Hematopoietic multipotent progenitor cell treated with erythropoietin and hydrocortisone succinate and interleukin-3 and kit ligand, for 6 days (in vitro differentiated cells): ENCODE measurements at regions not wholly inside any gene's neighbourhood (a gene's known extent, or its start where the extent isn't known, plus 50 kb on each side); places are given as distances from the start of the nearest gene placed in this dataset.
"Not testable (repeated sequence)": the region's sequence is repeated elsewhere in the genome, so short reads cannot be mapped to it uniquely, and the experiment has no call there.

Source experiments
- DNase-seq: peaks from one replicate; pipeline ENCODE4 v3.0.0-alpha.2; 2015

DNA sequence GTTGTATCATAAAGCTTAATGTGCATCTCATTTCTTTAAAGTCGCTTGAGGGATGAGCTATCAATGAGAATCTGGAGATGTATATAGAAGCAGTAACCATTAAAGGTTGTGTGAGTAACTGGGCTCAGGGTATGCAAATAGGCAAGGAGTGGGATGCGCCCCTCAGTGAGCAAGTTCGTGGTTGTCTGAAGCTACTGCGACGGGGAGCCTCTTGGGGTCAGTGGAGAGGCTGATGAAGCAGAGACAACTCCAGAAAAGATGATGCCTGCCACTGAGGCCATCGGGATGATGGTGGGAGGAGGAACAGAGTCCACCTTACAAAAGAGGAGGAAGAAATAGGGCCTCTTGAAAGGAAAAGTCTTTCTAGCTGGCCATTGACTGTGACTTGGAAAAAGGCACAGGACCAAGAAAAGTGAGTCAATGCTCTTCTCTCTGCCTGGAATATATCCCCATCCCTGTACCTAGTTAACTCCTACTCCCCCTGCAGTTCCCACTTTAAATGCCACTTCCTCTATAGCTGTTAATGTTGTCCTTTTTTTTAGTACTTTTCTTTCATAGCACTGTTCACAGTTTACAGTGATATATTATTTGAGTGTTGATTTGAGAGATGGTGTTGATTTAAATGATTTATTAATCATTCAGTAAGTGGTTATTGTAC lies 51.4 kb upstream of the LSM6 start:
- DNase-seq = no peak

DNA sequence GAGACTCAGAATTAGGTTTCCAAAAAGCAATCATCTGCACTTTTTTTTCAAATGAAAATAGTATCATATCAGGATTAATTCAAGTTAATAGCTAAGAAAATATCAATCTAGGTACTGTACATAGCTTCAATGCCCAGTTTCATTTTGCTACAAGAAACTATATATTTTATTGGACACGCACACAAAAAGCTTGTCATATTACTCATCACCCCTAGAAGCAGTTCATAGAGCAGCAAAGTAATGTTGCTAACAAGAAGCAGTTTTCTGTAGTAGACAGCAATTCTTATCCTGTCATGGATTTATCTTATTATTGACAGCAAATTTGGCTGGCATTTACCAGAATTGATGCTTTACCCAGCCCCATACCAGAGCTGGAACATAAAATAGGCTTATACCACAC lies 52.3 kb upstream of the LSM6 start:
- DNase-seq = no peak

DNA sequence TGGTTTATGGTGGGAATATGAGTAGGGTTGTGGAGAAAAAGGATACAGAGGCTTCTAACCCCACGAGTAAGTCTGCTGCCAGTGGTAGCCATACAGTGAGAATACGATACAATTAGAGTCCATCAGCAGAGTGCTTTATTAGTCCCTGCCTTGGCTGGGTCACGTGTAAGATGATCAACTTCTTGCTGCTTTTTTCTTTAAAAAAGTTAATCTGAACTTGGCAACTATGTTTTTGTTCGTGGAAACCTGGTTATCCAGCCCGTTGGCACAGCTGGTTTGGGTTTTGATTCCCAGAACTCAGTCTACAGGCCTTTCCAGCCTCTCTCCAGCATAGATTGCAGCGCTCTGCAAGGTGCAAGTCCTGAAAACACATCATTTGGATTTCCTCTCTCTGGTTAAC lies 53.1 kb upstream of the LSM6 start:
- no peak for DNase-seq

DNA sequence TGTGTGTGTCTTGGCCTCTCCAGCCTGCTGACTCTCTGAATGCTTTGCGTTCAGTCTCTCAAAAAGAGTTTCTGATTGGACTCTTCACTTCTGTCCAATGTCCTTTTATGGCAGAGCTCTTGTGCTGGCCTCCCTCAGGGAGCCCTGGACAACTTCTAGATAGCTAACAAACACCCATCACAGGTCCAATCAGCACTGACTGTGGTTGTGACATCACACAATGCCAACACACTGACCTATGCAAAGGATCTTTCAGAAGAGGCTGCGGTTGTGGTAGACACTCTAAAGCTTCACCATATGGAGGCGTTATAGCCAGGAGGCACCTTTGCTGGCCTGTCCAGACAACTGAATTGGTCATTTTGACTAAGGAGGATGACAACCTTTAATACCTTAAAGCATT lies 53.8 kb upstream of the LSM6 start:
- DNase-seq = no peak

DNA sequence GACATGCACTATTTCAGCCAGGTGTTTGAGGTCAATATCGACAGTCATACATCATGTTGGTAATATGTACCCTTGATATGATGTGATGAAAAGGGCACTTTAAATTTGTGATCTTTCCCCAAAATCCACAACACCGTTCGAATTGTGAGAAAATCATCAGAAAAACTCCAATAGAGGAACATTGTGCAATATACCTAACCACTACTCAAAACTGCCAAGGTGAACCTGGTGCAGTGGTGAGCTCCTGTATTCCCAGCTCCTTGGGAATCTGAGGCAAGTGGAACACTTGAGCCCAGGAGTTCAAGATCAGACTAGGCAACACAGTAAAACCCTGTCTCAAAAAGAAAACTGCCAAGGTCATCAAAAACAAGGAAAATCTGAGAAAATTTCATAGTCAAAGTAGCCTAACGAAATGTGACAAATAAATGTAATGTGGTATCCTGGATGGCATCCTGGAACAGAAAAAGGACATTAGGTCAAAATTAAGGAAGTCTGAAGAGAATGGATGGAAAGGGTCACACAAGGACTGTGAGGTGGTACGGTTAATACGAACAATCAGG lies 55.6 kb upstream of the LSM6 start:
- no peak for DNase-seq

DNA sequence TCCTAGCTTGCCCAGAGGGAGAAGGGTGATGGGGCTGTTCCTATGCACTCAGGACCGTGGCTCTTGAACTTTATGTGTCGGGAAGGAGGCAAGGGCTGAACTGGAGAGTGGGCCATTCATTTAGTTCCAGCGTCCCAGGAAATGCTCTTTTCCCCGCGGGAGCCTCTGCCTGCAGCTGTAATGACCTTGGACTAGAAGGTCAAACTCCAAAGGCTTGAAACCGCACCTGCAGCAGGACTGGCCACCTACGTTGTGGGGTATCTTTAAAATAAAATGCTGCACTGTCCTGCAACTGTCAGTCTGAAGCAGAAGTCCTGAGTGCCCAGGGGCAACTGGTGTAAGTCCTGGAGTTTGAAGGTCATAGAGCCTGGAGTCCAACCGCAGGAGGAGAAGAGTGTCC lies 61.5 kb upstream of the LSM6 start:
- no peak for DNase-seq

DNA sequence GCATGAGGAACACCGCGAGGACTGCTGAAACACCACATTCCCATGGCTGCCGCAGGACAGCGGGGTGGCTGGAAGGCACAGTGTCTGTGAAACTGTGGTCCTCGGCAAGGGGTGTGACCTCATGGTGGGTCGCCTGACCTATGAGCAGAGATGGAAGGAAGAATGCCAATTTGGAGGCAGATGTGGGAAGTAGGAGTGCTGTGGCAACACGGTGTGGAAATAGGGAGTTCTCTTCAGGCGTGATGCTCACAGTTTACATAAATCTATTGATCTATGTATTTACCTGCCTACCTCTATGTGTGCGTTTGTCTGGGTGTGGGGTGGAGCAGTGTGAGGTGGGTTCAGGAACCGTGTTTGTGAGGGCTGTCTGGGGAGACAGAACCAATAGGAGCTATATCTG lies 62.3 kb upstream of the LSM6 start:
- DNase-seq = no peak

GRCh38 chr4:146112389-146112788 lies 63.1 kb upstream of the LSM6 start:
- no peak for DNase-seq

- no peak for DNase-seq
These were observed 64.5 kb upstream of the LSM6 start for GRCh38 chr4:146110871-146111485.

DNA sequence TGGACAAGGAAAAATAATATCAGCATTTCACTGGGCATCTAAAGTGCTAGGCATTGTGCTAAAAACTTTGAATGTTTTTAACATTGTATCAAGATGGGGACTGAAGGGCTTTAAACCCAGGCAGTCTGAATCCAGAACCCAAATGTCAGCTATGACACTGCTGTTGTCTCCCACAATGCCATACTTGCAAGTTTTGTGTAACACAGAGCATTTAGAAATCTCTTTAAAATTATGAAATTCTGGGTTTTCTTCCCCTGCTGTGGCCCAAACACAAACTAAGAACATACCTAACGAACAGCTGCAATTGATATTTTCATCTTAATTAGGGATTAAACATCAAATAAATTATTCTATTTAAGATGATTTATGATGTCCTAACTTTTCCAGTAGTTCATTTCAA lies 66.8 kb upstream of the LSM6 start:
- no peak for DNase-seq

- DNase-seq = no peak
These were observed 67.8 kb upstream of the LSM6 start for GRCh38 chr4:146107587-146108240.

DNA sequence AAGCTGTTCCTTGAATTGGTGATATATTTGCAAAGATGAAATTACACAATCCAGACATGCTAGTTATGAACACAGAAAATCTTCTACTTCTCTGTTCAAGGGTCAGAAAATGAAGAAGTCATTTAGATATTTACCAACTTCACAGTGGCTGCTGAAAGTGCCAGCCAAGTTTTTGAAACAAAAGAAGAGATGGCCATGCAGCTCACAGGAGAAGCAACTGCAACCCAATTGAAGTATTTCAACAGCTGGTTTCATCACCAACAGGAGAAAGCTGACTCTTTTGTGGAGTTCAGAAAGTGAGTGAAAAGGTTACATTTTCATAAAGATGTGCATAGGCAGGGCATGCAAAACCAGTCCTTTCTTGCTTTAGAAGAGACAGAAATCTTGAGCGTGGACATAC lies 70.1 kb upstream of the LSM6 start:
- peak; percentile 18 for DNase-seq

- no peak for DNase-seq
These were observed 71.0 kb upstream of the LSM6 start for GRCh38 chr4:146104541-146104940.

DNA sequence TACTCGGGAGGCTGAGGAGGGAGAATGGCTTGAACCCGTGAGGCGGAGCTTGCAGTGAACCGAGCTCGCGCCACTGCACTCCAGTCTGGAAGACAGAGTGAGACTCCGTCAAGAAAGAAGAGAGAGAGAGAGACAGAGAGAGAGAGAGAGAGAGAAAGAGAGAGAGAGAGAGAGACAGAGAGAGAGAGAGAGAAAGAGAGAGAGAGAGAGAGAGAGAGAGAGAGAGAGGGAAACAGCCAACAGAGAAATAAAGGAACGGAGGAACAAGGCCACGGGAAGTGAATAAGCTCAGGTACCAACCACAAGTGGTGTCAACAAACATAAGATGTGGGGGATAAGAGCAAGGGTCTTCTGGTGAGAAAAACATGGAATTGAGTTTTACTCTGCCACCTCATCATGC lies 71.5 kb upstream of the LSM6 start:
- not testable (repeated sequence) for DNase-seq

- no peak for DNase-seq
These were observed 75.9 kb upstream of the LSM6 start for GRCh38 chr4:146099585-146099984.

GRCh38 chr4:146098978-146099377 lies 76.5 kb upstream of the LSM6 start:
- no peak for DNase-seq

- no peak for DNase-seq
These were observed 77.1 kb upstream of the LSM6 start for GRCh38 chr4:146098397-146098796.

DNA sequence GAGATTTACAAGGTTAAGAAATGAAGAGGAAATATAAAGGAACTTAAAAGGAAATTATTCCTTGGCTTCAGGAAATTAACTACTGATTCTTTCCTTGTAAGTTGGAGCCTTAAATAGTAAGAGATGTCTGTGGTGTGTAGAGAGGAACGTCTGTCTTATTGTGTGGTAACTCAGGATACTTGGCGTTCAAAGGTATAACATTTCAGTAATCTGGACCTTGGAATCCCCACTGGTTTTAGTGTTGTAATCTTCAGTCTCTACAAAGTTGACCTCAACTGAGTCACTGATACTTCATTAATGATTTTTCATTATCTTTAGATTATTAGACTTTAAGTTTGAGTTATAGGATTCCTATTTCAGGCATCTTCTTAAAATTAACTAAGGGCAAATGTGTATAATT lies 79.1 kb upstream of the LSM6 start:
- DNase-seq = no peak

DNA sequence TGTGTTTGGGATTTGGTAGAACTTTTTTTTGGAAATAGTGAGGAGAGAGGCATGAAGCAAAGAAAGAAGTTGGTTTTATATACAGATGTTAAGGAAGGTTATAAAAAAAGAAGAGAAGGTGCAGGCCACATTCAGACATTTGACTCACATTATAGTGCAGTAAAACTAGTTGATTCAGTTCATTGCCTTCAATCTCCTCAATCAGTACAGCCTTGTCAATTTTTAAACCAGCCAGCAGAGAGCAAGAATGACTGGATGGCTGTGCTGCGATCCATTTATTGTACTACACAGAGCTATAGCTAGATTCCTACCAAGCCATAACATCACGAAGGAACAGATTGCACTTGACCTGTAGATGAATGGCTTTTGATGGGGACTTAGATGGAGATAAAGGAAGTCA lies 79.7 kb upstream of the LSM6 start:
- no peak for DNase-seq

DNA sequence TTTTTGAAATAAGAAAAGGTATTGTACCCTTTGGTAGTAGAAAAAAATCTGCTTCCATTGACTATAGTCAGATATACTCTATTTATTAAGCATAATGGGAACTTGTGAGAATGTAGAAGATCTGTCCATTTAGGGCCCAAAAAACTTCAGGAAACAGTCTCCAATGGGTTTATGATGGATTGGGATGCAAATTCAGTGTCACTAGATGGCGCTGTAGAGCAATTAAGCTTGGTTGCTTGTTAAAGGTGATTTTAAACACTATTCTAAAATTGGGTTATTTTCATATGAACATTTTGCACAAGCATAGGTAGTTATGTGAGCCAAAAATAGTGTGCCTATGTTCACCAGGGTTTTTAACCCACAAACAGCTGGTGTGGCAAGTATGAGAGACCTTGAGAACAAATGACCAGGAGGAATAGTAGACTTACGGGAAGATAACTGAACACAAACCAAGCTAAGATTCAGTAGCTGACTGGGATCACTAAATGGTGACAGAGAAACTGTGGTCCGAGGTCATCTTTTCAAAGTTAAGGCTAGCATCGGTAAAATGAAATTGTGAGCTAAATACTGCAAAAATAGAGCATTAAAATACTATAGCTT lies 80.3 kb upstream of the LSM6 start:
- DNase-seq = peak; percentile 72

DNA sequence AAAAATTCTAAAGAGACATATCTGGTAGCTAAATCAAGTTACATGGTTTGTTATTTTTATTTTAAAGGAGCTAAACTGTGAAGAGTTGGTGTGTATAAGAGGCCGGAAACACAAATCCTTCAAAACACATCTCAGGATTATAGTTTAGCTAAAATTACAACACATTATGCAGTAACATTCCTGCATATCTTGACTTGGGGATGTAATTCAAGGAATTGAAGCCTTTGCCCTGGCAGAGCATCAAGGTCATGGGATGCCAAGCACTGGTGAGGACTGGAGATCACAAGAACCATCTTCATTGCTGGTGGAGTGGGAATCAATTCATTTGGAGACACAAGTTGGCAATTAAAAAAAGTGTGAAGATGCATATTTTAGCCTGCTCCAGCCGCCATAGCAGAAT lies 86.8 kb upstream of the LSM6 start:
- DNase-seq = no peak

GRCh38 chr4:146087856-146088255 lies 87.7 kb upstream of the LSM6 start:
- no peak for DNase-seq

DNA sequence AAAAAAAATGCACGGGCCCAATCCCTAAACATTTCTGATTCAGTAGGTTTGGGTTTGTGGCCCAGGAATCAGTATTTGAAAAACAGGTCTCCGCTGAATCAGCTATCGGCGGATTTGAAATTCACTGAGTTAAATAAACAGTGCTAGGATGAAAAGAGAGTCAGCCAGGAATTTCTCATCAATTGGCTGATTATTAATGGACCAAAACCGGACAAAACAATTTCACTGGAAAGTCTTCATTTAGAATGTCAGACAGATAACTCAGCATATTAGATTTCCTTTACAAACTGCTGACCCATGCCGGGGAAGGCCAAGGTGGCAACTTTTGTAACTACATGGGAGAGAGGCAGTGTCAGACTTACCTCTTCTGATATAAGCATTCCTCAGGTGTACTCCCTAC lies 99.4 kb upstream of the LSM6 start:
- DNase-seq = no peak

- no peak for DNase-seq
These were observed 102.0 kb upstream of the LSM6 start for GRCh38 chr4:146073517-146073916.
